WI38 (cell line): ENCODE measurements at regions not wholly inside any gene's neighbourhood (a gene's known extent, or its start where the extent isn't known, plus 50 kb on each side); places are given as distances from the start of the nearest gene placed in this dataset.

Source experiments
- H3K4me3 ChIP-seq: 2 replicates; pipeline ENCODE4 v1.5.1; 2011; ENCODE audit warnings: low read depth, mild to moderate bottlenecking, control low read depth, low read length
- CTCF ChIP-seq: IDR thresholded peaks from 2 replicates; pipeline ENCODE4 v1.5.1; 2012; ENCODE audit warnings: low read depth, mild to moderate bottlenecking, control low read depth, low read length

DNA sequence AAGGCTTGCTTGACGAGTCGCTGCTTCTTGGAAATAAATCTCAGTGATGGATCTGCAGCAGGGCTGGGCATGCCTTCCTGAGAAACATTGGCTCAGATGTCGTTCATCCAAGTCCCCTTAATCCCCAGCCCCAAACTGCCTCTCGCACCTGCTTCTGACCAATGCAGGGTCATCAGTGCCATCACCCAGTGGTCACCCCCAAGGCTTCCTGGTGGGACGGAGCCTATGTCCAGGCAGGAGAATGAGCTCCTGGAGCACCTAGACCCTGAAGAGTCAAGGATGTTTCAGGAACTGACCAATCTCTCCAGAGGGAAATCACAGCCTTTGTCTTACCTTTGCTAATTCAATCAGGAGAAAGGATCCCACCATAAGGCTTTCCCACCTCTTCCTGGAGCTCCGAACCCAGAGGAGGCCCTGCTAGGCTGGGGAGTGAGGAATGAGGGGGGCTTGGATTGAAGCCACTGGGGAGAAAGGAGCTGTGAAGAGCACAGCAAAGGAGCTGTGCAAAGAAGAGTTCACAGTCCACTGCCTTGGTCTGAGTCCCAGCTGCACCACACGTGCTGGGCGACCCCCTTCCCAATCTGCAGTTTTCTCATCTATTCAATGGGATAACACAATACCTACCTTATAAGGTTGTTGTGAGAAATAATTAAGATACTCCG lies 416.1 kb downstream of the NPHP4 start:
- no peak for TF ChIP-seq CTCF
- no peak overlapping the region for H3K4me3 ChIP-seq

GRCh38 chr1:5575396-5575940 lies 416.8 kb downstream of the NPHP4 start:
- TF ChIP-seq CTCF = no peak
- no peak overlapping the region for H3K4me3 ChIP-seq

DNA sequence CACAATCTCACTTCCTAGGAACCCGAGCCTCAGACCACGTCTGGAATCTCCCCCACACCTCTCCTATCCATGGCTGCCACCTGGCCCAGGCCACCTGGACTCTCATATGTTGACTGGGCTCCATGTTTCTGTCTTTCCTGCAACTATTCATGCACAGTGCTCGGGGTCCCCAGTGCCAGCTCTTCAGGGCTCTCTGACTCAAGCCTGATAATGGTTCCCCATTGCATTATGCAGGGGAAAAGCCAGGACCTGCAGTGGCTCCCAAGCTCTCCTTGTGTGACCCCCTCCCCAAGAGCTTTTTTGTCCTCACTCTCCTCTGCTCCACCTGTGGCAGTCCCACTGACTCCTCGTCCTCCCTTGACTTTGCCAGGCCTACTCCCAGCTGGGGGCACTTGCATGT lies 417.6 kb downstream of the NPHP4 start:
- no peak overlapping the region for H3K4me3 ChIP-seq
- no peak for TF ChIP-seq CTCF

GRCh38 chr1:5572794-5573193 lies 419.4 kb downstream of the NPHP4 start:
- TF ChIP-seq CTCF = no peak
- H3K4me3 ChIP-seq = no peak overlapping the region

GRCh38 chr1:5571861-5572401 lies 420.3 kb downstream of the NPHP4 start:
- H3K4me3 ChIP-seq = no peak overlapping the region
- no peak for TF ChIP-seq CTCF

DNA sequence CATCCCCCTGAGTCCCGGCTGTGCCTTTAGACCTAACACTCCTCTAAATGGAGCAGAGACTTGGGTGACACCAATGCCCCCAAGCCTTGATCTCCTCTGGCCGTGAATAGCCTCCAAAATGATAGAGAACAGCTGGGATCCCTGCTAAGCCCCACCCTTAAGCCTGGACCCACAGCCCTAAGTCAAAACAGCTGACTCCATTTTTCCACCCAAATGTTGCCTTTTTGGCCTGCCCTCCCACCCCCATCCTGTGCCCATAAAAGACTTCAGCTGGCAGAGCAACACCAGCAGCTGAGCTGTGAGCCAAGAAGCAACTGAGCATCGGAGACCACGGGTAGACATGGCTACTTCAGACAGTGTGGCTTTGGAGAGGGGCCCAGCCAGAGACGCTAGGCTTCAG lies 420.8 kb downstream of the NPHP4 start:
- H3K4me3 ChIP-seq = no peak overlapping the region
- TF ChIP-seq CTCF = no peak

GRCh38 chr1:5570931-5571330 lies 421.3 kb downstream of the NPHP4 start:
- no peak overlapping the region for H3K4me3 ChIP-seq
- no peak for TF ChIP-seq CTCF
